ENCODE measurements at regions not wholly inside any gene's neighbourhood (a gene's known extent, or its start where the extent isn't known, plus 50 kb on each side); places are given as distances from the start of the nearest gene placed in this dataset.

DNA sequence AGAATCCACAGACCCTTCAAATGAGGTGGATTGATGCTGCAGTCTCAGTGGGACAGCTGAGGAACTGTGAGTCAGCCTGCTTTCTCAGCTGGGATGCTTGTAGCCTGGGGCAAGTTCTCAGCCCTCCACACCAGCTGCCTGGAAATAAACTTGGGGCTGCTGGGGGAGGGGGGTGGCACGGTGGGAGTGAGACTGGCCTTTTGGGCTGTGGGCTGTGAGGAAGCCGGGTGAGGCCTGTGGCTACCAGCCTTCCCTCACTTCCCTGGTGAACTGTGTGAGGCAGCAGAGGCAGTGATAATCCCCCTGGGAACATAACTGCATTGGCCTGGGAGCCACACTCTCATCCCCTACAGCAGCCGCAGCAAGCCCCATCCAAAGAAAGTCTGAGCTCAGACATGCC is 114.5 kb upstream of the GUCY1A1 start:
- Histone ChIP-seq H3K9me3 (peaks cover 0 to 17% of the 10 kb centered on the region in 2 donors), H3K36me3 (no peaks in the 10 kb centered on the region), H3K4me1 (peaks cover 0 to 4% of the 10 kb centered on the region in 2 donors), H3K4me3 (no peak overlapping the region), H3K27me3 (no peaks in the 10 kb centered on the region), H3K27ac (no peak overlapping the region)
- intact Hi-C loops (cut with DNase I) = no loop called here
- no peak for DNase-seq (ENCODE audit: low spot score in 2 of 2)
- TF ChIP-seq, protein P1, sequence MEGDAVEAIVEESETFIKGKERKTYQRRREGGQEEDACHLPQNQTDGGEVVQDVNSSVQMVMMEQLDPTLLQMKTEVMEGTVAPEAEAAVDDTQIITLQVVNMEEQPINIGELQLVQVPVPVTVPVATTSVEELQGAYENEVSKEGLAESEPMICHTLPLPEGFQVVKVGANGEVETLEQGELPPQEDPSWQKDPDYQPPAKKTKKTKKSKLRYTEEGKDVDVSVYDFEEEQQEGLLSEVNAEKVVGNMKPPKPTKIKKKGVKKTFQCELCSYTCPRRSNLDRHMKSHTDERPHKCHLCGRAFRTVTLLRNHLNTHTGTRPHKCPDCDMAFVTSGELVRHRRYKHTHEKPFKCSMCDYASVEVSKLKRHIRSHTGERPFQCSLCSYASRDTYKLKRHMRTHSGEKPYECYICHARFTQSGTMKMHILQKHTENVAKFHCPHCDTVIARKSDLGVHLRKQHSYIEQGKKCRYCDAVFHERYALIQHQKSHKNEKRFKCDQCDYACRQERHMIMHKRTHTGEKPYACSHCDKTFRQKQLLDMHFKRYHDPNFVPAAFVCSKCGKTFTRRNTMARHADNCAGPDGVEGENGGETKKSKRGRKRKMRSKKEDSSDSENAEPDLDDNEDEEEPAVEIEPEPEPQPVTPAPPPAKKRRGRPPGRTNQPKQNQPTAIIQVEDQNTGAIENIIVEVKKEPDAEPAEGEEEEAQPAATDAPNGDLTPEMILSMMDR (IDR thresholded peaks at IDR 0.05) = no peak

DNA sequence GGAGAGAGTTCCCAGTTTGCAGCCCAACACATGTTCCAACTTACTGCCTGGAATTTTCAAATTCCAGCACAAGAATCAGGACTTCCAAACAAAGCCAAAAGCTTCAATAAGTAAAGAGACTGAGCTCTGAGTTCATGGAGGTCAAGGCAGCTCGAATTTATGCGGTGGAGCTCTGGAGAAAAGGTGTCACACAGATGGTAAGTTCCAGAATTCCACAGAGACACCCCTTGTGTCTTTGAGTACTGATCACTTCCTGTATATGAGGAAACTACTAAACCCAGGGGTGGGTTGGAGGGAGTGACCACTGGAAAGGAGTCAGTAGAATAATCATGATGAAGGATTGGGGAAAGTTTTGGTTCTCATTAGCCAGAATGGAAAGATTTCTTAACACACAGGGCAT is 118.5 kb upstream of the GUCY1A1 start:
- peaks cover 0 to 5% of the 10 kb centered on the region in 2 donors for H3K9me3 ChIP-seq
- peaks cover 0 to 4% of the 10 kb centered on the region in 2 donors for H3K4me1 ChIP-seq
- intact Hi-C loops (cut with DNase I) = no loop called here
- peak overlapping the region in 1 of 2 donors; percentile 15 for H3K27ac ChIP-seq
- no peaks in the 10 kb centered on the region for H3K36me3 ChIP-seq
- DNase-seq (ENCODE audit: low spot score in 2 of 2) = no peak
- TF ChIP-seq, protein P1 (IDR thresholded peaks at IDR 0.05) = no peak
- H3K4me3 ChIP-seq = no peak overlapping the region
- H3K27me3 ChIP-seq = no peaks in the 10 kb centered on the region

DNA sequence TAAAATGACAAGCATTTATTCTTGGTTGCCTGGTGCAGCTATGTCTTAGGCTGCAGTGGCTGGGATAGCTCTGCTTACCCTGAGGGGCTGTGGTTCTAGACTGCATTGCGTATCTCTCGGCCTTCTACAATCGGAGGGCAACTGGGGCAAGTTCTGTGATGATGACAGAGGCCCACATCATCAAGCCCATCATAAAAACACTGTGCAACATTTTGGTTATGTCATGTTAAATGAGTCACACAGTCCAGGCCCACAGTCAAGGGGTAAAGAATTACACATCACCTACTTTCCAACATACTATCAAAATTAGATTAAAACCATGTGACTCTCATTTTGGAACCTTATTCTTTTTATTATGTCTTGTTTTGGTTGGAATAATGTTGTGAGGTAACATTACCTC is 120.2 kb upstream of the GUCY1A1 start:
- Histone ChIP-seq H3K4me3 (no peak overlapping the region), H3K9me3 (no peaks in the 10 kb centered on the region), H3K27ac (no peak overlapping the region), H3K4me1 (peaks cover 0 to 4% of the 10 kb centered on the region in 2 donors), H3K27me3 (no peaks in the 10 kb centered on the region), H3K36me3 (no peaks in the 10 kb centered on the region)
- no peak for DNase-seq (ENCODE audit: low spot score in 2 of 2)
- intact Hi-C loops (cut with DNase I) = no loop called here
- TF ChIP-seq, protein P1 (IDR thresholded peaks at IDR 0.05) = no peak

DNA sequence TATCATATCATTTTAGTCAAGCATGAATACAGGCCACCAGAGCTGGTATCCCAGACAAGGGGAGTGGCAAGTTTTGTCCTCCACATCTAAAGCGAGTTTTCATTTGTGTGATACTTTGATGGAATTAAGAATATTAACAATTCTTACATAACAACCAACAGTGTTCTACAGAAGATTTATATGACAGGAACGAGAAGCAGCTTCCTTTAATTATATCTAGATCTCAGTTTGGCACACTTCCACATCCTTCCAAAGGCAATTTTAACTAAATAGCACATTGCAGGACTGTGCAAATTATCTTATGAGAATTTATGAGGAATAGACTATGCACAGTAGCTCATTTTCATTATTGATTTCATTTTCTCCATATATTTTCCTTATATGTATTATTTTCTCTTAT is 121.2 kb upstream of the GUCY1A1 start:
- Histone ChIP-seq H3K36me3 (no peaks in the 10 kb centered on the region), H3K4me3 (no peak overlapping the region), H3K27ac (no peak overlapping the region), H3K27me3 (no peaks in the 10 kb centered on the region), H3K4me1 (peaks cover 0 to 4% of the 10 kb centered on the region in 2 donors), H3K9me3 (no peaks in the 10 kb centered on the region)
- intact Hi-C loops (cut with DNase I) = no loop called here
- TF ChIP-seq, protein P1 (IDR thresholded peaks at IDR 0.05) = no peak
- DNase-seq (ENCODE audit: low spot score in 2 of 2) = no peak

DNA sequence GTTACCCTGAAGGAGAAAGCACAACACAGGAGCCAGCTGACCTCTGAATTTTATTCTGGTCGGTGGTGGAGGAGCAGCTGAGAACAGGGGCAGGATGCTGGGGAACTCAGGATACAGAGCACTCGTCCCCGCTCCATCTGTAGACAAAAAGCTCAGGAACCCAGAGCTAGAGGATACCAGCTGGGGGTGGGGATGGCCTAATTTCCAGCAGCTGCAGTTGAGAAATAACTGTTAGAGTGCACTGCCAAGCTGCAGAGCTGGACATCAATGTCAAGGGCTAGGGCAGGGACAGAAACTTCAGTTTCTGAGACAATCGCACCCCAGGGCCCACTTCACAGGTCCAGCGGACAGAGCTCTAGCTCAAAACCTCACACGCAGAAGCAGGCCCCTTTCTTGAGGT is 122.1 kb upstream of the GUCY1A1 start:
- DNase-seq (ENCODE audit: low spot score in 2 of 2) = no peak
- no peaks in the 10 kb centered on the region for H3K27me3 ChIP-seq
- peaks cover 0 to 4% of the 10 kb centered on the region in 2 donors for H3K4me1 ChIP-seq
- H3K27ac ChIP-seq = no peak overlapping the region
- intact Hi-C loops (cut with DNase I) = no loop called here
- no peak overlapping the region for H3K4me3 ChIP-seq
- H3K9me3 ChIP-seq = no peaks in the 10 kb centered on the region
- H3K36me3 ChIP-seq = no peaks in the 10 kb centered on the region
- TF ChIP-seq, protein P1 (IDR thresholded peaks at IDR 0.05) = no peak

DNA sequence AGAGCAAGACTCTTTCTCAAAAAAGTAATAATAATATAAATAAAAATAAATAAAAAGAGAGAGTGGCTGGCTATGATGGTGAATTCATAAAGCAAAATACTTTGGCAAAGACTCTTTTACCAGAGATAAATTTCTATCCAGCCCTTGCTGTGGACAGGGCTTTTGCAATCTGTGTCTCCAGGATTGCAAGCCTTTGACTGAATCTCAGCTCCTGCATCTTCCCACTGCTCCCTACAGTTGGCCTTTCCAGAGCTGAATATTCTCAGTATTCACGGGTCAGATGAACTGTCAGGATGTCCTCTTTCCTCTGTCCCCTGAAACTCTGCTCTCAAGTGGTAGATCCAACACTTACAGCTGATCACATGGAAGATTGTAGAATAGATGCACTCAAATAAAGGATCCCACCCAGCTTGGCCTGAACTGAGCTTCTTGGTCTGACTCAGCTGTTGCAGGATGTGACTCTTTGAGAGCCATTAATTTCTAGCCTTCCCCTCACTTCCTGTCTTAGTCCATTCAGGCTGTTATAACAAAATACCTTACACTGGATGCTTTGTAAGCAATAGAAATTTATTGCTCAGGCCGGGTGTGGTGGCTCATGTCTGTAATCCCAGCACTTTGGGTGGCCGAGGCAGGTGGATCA is 123.4 kb upstream of the GUCY1A1 start:
- H3K4me3 ChIP-seq = no peak overlapping the region
- intact Hi-C loops (cut with DNase I) = no loop called here
- H3K27me3 ChIP-seq = no peaks in the 10 kb centered on the region
- TF ChIP-seq, protein P1 (IDR thresholded peaks at IDR 0.05) = no peak
- no peak overlapping the region for H3K27ac ChIP-seq
- DNase-seq (ENCODE audit: low spot score in 2 of 2) = no peak
- H3K4me1 ChIP-seq = peaks cover 0 to 4% of the 10 kb centered on the region in 2 donors
- H3K9me3 ChIP-seq = no peaks in the 10 kb centered on the region
- no peaks in the 10 kb centered on the region for H3K36me3 ChIP-seq

Data from ascending aorta (tissue), 2 donors.